ENCODE measurements at regions not wholly inside any gene's neighbourhood (a gene's known extent, or its start where the extent isn't known, plus 50 kb on each side); places are given as distances from the start of the nearest gene placed in this dataset.

DNA sequence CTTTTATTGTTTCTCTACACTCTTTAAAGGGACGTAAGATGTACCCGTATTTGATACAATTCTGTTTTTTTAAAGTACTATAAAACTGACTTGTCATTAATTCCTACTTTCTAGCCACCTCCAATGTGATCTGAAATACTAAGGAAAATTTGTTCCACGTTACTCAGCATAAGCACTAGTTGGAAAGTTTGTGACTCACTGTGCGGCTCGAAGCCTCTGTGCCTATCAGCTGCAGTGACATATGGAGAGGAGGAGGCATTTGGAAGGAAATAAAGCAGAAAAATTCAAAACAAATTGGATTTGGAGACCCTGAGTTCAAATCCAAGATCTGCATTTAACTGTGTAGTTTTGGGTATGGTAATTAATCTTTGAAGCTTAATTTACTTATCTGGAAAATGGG is 339.3 kb downstream of the BRINP1 start:
- DNase-seq (ENCODE audit: low read depth in 2 of 2) = no peak
- Histone ChIP-seq H3K9me3 (ENCODE audit: control insufficient read depth, insufficient read depth, low read depth, low read length) (no peaks in the 10 kb centered on the region), H3K79me2 (ENCODE audit: control insufficient read depth, insufficient read depth, low read length) (no peaks in the 10 kb centered on the region), H3K4me3 (replicated peaks in 1 of 4; ENCODE audit: control extremely low read depth in 1 of 4, insufficient read depth in 1 of 4, low read depth in 3 of 4, low read length in 4 of 4) (no peak overlapping the region), H3K27me3 (ENCODE audit: control insufficient read depth, insufficient read depth, low read length) (no peaks in the 10 kb centered on the region), H3K4me2 (ENCODE audit: extremely low read depth, insufficient read depth, low read length) (no peak overlapping the region), H3K27ac (ENCODE audit: insufficient read depth, low read length) (no peak overlapping the region), H3K9ac (ENCODE audit: insufficient read depth, low read length) (no peak overlapping the region), H3K4me1 (ENCODE audit: control insufficient read depth, extremely low read depth, insufficient read depth, low read length) (no peaks in the 10 kb centered on the region), H4K20me1 (ENCODE audit: control insufficient read depth, extremely low read depth, insufficient read depth, low read length) (no peaks in the 10 kb centered on the region), H3K36me3 (ENCODE audit: control insufficient read depth, insufficient read depth, low read length) (no peaks in the 10 kb centered on the region), H2AFZ (ENCODE audit: low read length) (no peak overlapping the region)
- no peak for TF ChIP-seq EZH2 (IDR thresholded peaks at IDR 0.05; ENCODE audit: low read length, missing control alignments)
- TF ChIP-seq, protein P1, sequence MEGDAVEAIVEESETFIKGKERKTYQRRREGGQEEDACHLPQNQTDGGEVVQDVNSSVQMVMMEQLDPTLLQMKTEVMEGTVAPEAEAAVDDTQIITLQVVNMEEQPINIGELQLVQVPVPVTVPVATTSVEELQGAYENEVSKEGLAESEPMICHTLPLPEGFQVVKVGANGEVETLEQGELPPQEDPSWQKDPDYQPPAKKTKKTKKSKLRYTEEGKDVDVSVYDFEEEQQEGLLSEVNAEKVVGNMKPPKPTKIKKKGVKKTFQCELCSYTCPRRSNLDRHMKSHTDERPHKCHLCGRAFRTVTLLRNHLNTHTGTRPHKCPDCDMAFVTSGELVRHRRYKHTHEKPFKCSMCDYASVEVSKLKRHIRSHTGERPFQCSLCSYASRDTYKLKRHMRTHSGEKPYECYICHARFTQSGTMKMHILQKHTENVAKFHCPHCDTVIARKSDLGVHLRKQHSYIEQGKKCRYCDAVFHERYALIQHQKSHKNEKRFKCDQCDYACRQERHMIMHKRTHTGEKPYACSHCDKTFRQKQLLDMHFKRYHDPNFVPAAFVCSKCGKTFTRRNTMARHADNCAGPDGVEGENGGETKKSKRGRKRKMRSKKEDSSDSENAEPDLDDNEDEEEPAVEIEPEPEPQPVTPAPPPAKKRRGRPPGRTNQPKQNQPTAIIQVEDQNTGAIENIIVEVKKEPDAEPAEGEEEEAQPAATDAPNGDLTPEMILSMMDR (conservative IDR thresholded peaks at IDR 0.05 in 1 of 2, IDR thresholded peaks at IDR 0.05 in 1 of 2; ENCODE audit: low read depth in 1 of 2, low read length in 2 of 2) = no peak

DNA sequence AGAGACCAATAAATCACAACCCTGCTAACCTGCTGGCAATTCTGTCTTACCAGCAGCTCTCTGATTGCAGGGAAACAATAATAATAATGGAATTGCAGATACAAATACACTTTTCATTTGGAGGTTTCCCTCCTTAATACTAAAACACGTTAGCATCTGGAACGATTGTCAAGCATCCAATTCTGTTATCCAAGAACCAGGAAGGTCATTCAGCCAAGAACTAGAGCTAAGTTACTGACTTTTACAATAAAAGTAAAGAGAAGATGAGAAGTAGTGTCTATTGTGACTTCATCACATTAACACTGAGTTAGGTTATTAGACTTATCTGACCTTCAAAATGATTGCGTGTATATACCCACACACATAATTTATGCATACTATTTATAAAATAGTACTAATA is 335.6 kb downstream of the BRINP1 start:
- TF ChIP-seq EZH2 (IDR thresholded peaks at IDR 0.05; ENCODE audit: low read length, missing control alignments) = no peak
- TF ChIP-seq, protein P1 (conservative IDR thresholded peaks at IDR 0.05 in 1 of 2, IDR thresholded peaks at IDR 0.05 in 1 of 2; ENCODE audit: low read depth in 1 of 2, low read length in 2 of 2) = no peak
- Histone ChIP-seq H4K20me1 (ENCODE audit: control insufficient read depth, extremely low read depth, insufficient read depth, low read length) (no peaks in the 10 kb centered on the region), H2AFZ (ENCODE audit: low read length) (no peak overlapping the region), H3K27me3 (ENCODE audit: control insufficient read depth, insufficient read depth, low read length) (no peaks in the 10 kb centered on the region), H3K9ac (ENCODE audit: insufficient read depth, low read length) (no peak overlapping the region), H3K79me2 (ENCODE audit: control insufficient read depth, insufficient read depth, low read length) (no peaks in the 10 kb centered on the region), H3K4me2 (ENCODE audit: extremely low read depth, insufficient read depth, low read length) (no peak overlapping the region), H3K27ac (ENCODE audit: insufficient read depth, low read length) (no peak overlapping the region), H3K36me3 (ENCODE audit: control insufficient read depth, insufficient read depth, low read length) (no peaks in the 10 kb centered on the region), H3K4me1 (ENCODE audit: control insufficient read depth, extremely low read depth, insufficient read depth, low read length) (no peaks in the 10 kb centered on the region), H3K4me3 (replicated peaks in 1 of 4; ENCODE audit: control extremely low read depth in 1 of 4, insufficient read depth in 1 of 4, low read depth in 3 of 4, low read length in 4 of 4) (no peak overlapping the region), H3K9me3 (ENCODE audit: control insufficient read depth, insufficient read depth, low read depth, low read length) (no peaks in the 10 kb centered on the region)
- no peak for DNase-seq (ENCODE audit: low read depth in 2 of 2)

DNA sequence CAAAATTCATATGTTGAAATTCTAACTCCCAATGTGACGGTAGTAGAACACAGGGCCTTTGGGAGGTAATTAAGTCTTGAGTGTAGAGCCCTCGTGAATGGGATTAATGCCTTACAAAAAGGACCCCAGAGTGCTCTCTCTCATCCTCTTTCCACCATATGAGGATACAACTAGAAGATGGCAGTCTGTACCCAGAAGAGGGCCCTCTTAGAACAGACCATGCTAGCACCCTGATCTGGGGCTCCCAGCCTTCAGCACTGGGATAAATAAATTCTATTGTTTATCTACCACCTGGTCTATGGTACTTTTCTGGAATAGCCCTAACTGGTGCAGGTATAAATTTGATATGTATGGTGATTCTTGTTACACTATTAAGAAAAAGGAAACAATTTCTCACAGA is 332.3 kb downstream of the BRINP1 start:
- Histone ChIP-seq H3K79me2 (ENCODE audit: control insufficient read depth, insufficient read depth, low read length) (no peaks in the 10 kb centered on the region), H3K27me3 (ENCODE audit: control insufficient read depth, insufficient read depth, low read length) (no peaks in the 10 kb centered on the region), H3K4me3 (replicated peaks in 1 of 4; ENCODE audit: control extremely low read depth in 1 of 4, insufficient read depth in 1 of 4, low read depth in 3 of 4, low read length in 4 of 4) (no peak overlapping the region), H3K9ac (ENCODE audit: insufficient read depth, low read length) (no peak overlapping the region), H3K4me2 (ENCODE audit: extremely low read depth, insufficient read depth, low read length) (no peak overlapping the region), H4K20me1 (ENCODE audit: control insufficient read depth, extremely low read depth, insufficient read depth, low read length) (no peaks in the 10 kb centered on the region), H3K27ac (ENCODE audit: insufficient read depth, low read length) (no peak overlapping the region), H3K36me3 (ENCODE audit: control insufficient read depth, insufficient read depth, low read length) (no peaks in the 10 kb centered on the region), H3K9me3 (ENCODE audit: control insufficient read depth, insufficient read depth, low read depth, low read length) (no peaks in the 10 kb centered on the region), H2AFZ (ENCODE audit: low read length) (no peak overlapping the region), H3K4me1 (ENCODE audit: control insufficient read depth, extremely low read depth, insufficient read depth, low read length) (no peaks in the 10 kb centered on the region)
- no peak for DNase-seq (ENCODE audit: low read depth in 2 of 2)
- TF ChIP-seq, protein P1 (conservative IDR thresholded peaks at IDR 0.05 in 1 of 2, IDR thresholded peaks at IDR 0.05 in 1 of 2; ENCODE audit: low read depth in 1 of 2, low read length in 2 of 2) = no peak
- no peak for TF ChIP-seq EZH2 (IDR thresholded peaks at IDR 0.05; ENCODE audit: low read length, missing control alignments)
